GM18867 (cell line): ENCODE measurements at regions not wholly inside any gene's neighbourhood (a gene's known extent, or its start where the extent isn't known, plus 50 kb on each side); places are given as distances from the start of the nearest gene placed in this dataset.
A peak's percentile ranks its signal among the peaks of the same experiment; 100 is the strongest.
"Not testable (repeated sequence)": the region's sequence is repeated elsewhere in the genome, so short reads cannot be mapped to it uniquely, and the experiment has no call there.

ENCODE experiments used
- ATAC-seq: cut with Tn5 transposase; IDR thresholded peaks from one replicate; pipeline ENCODE4 v1.9.1; 2021; ENCODE audit warnings: mild to moderate bottlenecking, moderate library complexity; ENCODE audit not compliant: unreplicated experiment

GRCh38 chr6:63440594-63440993 is 120.8 kb upstream of the LGSN start:
- no peak for ATAC-seq

- no peak for ATAC-seq
These were observed 121.6 kb upstream of the LGSN start for GRCh38 chr6:63441266-63441956.

GRCh38 chr6:63442870-63443269 is 123.1 kb upstream of the LGSN start:
- ATAC-seq: no peak

GRCh38 chr6:63444768-63445167 is 125.0 kb upstream of the LGSN start:
- no peak for ATAC-seq

GRCh38 chr6:63446405-63446804 is 125.9 kb upstream of the LOC128125822 start:
- no peak for ATAC-seq

- no peak for ATAC-seq
These were observed 125.1 kb upstream of the LOC128125822 start for GRCh38 chr6:63447134-63447533.

- ATAC-seq: no peak
These were observed 124.1 kb upstream of the LOC128125822 start for GRCh38 chr6:63448229-63448628.

- no peak for ATAC-seq
These were observed 122.6 kb upstream of the LOC128125822 start for GRCh38 chr6:63449714-63450113.

- ATAC-seq: no peak
These were observed 121.0 kb upstream of the LOC128125822 start for GRCh38 chr6:63451238-63451637.

- ATAC-seq: no peak
These were observed 120.2 kb upstream of the LOC128125822 start for GRCh38 chr6:63452125-63452524.

GRCh38 chr6:63456734-63457133 is 115.5 kb upstream of the LOC128125822 start:
- no peak for ATAC-seq

- peak; percentile 93 for ATAC-seq
These were observed 113.7 kb upstream of the LOC128125822 start for GRCh38 chr6:63458480-63459115.

GRCh38 chr6:63459814-63460213 is 112.5 kb upstream of the LOC128125822 start:
- no peak for ATAC-seq

GRCh38 chr6:63460971-63461370 is 111.3 kb upstream of the LOC128125822 start:
- no peak for ATAC-seq

- no peak for ATAC-seq
These were observed 108.2 kb upstream of the LOC128125822 start for GRCh38 chr6:63464060-63464459.

- no peak for ATAC-seq
These were observed 106.5 kb upstream of the LOC128125822 start for GRCh38 chr6:63465750-63466149.

GRCh38 chr6:63466242-63466733 is 106.0 kb upstream of the LOC128125822 start:
- no peak for ATAC-seq

- ATAC-seq: no peak
These were observed 104.9 kb upstream of the LOC128125822 start for GRCh38 chr6:63467247-63467954.

GRCh38 chr6:63471145-63471544 is 101.1 kb upstream of the LOC128125822 start:
- ATAC-seq: not testable (repeated sequence)

GRCh38 chr6:63471654-63472053 is 100.6 kb upstream of the LOC128125822 start:
- ATAC-seq: no peak

GRCh38 chr6:63475707-63476106 is 96.6 kb upstream of the LOC128125822 start:
- no peak for ATAC-seq

- peak; percentile 50 for ATAC-seq
These were observed 96.0 kb upstream of the LOC128125822 start for GRCh38 chr6:63476302-63476701.
